WTC11 (cell line): ENCODE measurements at regions not wholly inside any gene's neighbourhood (a gene's known extent, or its start where the extent isn't known, plus 50 kb on each side); places are given as distances from the start of the nearest gene placed in this dataset.

ENCODE experiments used
- ATAC-seq: fragments of 200-7000 bp; cut with Tn5 transposase; 2 replicates; pipeline ENCODE4 v1.10.0; 2021; ENCODE audit warnings: mild to moderate bottlenecking, moderate library complexity
- CTCF ChIA-PET: fragments of 300-600 bp; sonication (Branson Sonifier 250); formaldehyde crosslinking; loops from one replicate; lab custom pipeline; 2021; ENCODE audit warnings: antibody characterized with exemption; lab: Charles Lee
- POLR2A ChIA-PET: fragments of 350-600 bp; sonication (Branson Sonifier 250); formaldehyde crosslinking; loops from one replicate; lab custom pipeline; 2021; ENCODE audit warnings: antibody characterized with exemption; lab: Charles Lee
- DNase-seq: peaks from one replicate; pipeline ENCODE4 v3.0.0; 2021; ENCODE audit warnings: low spot score
- H3K27ac Mint-ChIP-seq: 2 replicates; pipeline ENCODE4 v1.8.0; 2021; ENCODE audit warnings: mixed read lengths
- H3K27me3 Mint-ChIP-seq: 2 replicates; pipeline ENCODE4 v1.8.0; 2021; ENCODE audit warnings: low read depth, mild to moderate bottlenecking, moderate library complexity, mixed read lengths
- H3K36me3 Mint-ChIP-seq: 2 replicates; pipeline ENCODE4 v1.8.0; 2021; ENCODE audit warnings: mixed read lengths
- H3K4me1 Mint-ChIP-seq: 2 replicates; pipeline ENCODE4 v1.8.0; 2022; ENCODE audit warnings: mixed read lengths
- H3K4me3 Mint-ChIP-seq: 2 replicates; pipeline ENCODE4 v1.8.0; 2021; ENCODE audit warnings: mild to moderate bottlenecking, moderate library complexity, mixed read lengths
- H3K9me3 Mint-ChIP-seq: 2 replicates; pipeline ENCODE4 v1.8.0; 2021; ENCODE audit warnings: mixed read lengths
- ATF1 ChIP-seq: sonication (generic); formaldehyde crosslinking; IDR thresholded peaks from 2 replicates; pipeline ENCODE4 v1.8.1; 2023; ENCODE audit warnings: mild to moderate bottlenecking, moderate library complexity, missing genetic modification reagents
- CREM ChIP-seq: sonication (generic); formaldehyde crosslinking; IDR thresholded peaks from 2 replicates; pipeline ENCODE4 v1.8.1; 2022; ENCODE audit warnings: mild to moderate bottlenecking, missing genetic modification reagents, moderate library complexity
- EMX1 ChIP-seq: fragments of 250-450 bp; sonication (Bioruptor Pico); IDR thresholded peaks from 2 replicates; pipeline ENCODE4 v1.8.0; 2021; ENCODE audit warnings: mild to moderate bottlenecking
- FOXP1 ChIP-seq: sonication (generic); formaldehyde crosslinking; IDR thresholded peaks from 2 replicates; pipeline ENCODE4 v1.8.0; 2022; ENCODE audit warnings: missing genetic modification reagents, mild to moderate bottlenecking, moderate library complexity, borderline replicate concordance
- GRHL2 ChIP-seq: fragments of 250-450 bp; sonication (Bioruptor Pico); IDR thresholded peaks from 2 replicates; pipeline ENCODE4 v1.8.0; 2022; ENCODE audit warnings: mild to moderate bottlenecking, moderate library complexity; ENCODE audit not compliant: insufficient replicate concordance, severe bottlenecking
- HMGA2 ChIP-seq: fragments of 250-450 bp; sonication (Bioruptor Pico); IDR thresholded peaks from 2 replicates; pipeline ENCODE4 v1.4.0; 2021; ENCODE audit warnings: mild to moderate bottlenecking, moderate library complexity
- IRF2 ChIP-seq: sonication (generic); formaldehyde crosslinking; IDR thresholded peaks from 2 replicates; pipeline ENCODE4 v1.8.0; 2022; ENCODE audit warnings: low read depth, missing genetic modification reagents, borderline replicate concordance
- JUN ChIP-seq: sonication (generic); formaldehyde crosslinking; IDR thresholded peaks from 2 replicates; pipeline ENCODE4 v1.8.0; 2023; ENCODE audit warnings: mild to moderate bottlenecking, missing genetic modification reagents
- OVOL2 ChIP-seq: fragments of 250-450 bp; sonication (Bioruptor Pico); IDR thresholded peaks from 2 replicates; pipeline ENCODE4 v1.9.0; 2021; ENCODE audit warnings: mild to moderate bottlenecking, borderline replicate concordance
- TP53 ChIP-seq: sonication (generic); formaldehyde crosslinking; IDR thresholded peaks from 2 replicates; pipeline ENCODE4 v1.8.1; 2023; ENCODE audit warnings: mild to moderate bottlenecking, missing genetic modification reagents
- ZBTB21 ChIP-seq: sonication (generic); formaldehyde crosslinking; IDR thresholded peaks from 2 replicates; pipeline ENCODE4 v1.8.1; 2023; ENCODE audit warnings: mild to moderate bottlenecking, missing genetic modification reagents, borderline replicate concordance
- ZNF138 ChIP-seq: sonication (generic); formaldehyde crosslinking; conservative IDR thresholded peaks from 2 replicates; pipeline ENCODE4 v1.8.1; 2022; ENCODE audit warnings: mild to moderate bottlenecking, moderate library complexity, missing genetic modification reagents
- ZNF317 ChIP-seq: sonication (generic); formaldehyde crosslinking; IDR thresholded peaks from 2 replicates; pipeline ENCODE4 v1.8.1; 2023; ENCODE audit warnings: low read depth, mild to moderate bottlenecking, moderate library complexity, missing genetic modification reagents, borderline replicate concordance
- TF ChIP-seq, protein P1 (sequence below): sonication (generic); formaldehyde crosslinking; conservative IDR thresholded peaks from 2 replicates; pipeline ENCODE4 v1.8.1; 2023; ENCODE audit warnings: mild to moderate bottlenecking, low read depth, missing genetic modification reagents, moderate library complexity
- TF ChIP-seq, protein P2 (sequence below): fragments of 250-450 bp; sonication (Bioruptor Pico); IDR thresholded peaks from 2 replicates; pipeline ENCODE4 v1.9.0; 2021; ENCODE audit warnings: moderate library complexity, mild to moderate bottlenecking, inconsistent platforms, borderline replicate concordance
- TF ChIP-seq, protein P3 (sequence below): sonication (generic); formaldehyde crosslinking; IDR thresholded peaks from 2 replicates; pipeline ENCODE4 v1.8.0; 2022; ENCODE audit warnings: mild to moderate bottlenecking, missing genetic modification reagents
- TF ChIP-seq, protein P4 (sequence below): fragments of 250-450 bp; sonication (Bioruptor Pico); IDR thresholded peaks from 2 replicates; pipeline ENCODE4 v1.8.0; 2021; ENCODE audit warnings: mild to moderate bottlenecking
- TF ChIP-seq, protein P5 (sequence below): sonication (generic); formaldehyde crosslinking; IDR thresholded peaks from 2 replicates; pipeline ENCODE4 v1.8.1; 2023; ENCODE audit warnings: mild to moderate bottlenecking, missing genetic modification reagents, moderate library complexity
- TF ChIP-seq, protein P6 (sequence below): sonication (generic); formaldehyde crosslinking; IDR thresholded peaks from 2 replicates; pipeline ENCODE4 v1.8.0; 2022; ENCODE audit warnings: missing genetic modification reagents
- TF ChIP-seq, protein P7 (sequence below): sonication (generic); formaldehyde crosslinking; IDR thresholded peaks from 2 replicates; pipeline ENCODE4 v1.8.1; 2023; ENCODE audit warnings: mild to moderate bottlenecking, missing genetic modification reagents

DNA sequence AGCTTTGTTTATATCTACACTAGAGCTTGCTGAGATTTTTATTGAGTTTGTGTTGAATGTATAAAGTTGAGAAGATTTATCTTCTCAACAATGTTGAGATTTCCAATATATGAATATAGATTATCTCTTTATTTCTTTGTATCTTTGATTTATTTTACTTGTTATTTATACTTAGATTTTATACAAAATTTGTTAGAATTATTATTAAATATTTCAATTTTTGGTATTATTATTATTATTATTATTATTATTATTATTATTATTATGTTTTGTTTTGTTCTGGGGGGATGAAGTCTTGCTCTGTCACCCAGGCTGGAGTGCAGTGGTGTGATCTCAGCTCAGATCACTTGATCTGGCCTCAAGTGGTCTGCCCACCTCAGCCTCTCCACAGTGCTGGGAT, 322.5 kb downstream of the PPARGC1A start:
- DNase-seq (no peak), ATAC-seq (no peak)
- Mint-ChIP-seq H3K4me1 (peaks cover 19% of the 10 kb centered on the region), H3K4me3 (no peak overlapping the region), H3K27ac (no peak overlapping the region), H3K36me3 (peaks cover 4% of the 10 kb centered on the region), H3K27me3 (no peaks in the 10 kb centered on the region; the same call in 1 of the 2 replicates), H3K9me3 (peaks cover 16% of the 10 kb centered on the region)
- CTCF ChIA-PET, result no interaction called here
- POLR2A ChIA-PET, result no interaction called here
- TF ChIP-seq HMGA2 (CRISPR knock-in tag), result peak; percentile 92
- TF ChIP-seq, protein P1, sequence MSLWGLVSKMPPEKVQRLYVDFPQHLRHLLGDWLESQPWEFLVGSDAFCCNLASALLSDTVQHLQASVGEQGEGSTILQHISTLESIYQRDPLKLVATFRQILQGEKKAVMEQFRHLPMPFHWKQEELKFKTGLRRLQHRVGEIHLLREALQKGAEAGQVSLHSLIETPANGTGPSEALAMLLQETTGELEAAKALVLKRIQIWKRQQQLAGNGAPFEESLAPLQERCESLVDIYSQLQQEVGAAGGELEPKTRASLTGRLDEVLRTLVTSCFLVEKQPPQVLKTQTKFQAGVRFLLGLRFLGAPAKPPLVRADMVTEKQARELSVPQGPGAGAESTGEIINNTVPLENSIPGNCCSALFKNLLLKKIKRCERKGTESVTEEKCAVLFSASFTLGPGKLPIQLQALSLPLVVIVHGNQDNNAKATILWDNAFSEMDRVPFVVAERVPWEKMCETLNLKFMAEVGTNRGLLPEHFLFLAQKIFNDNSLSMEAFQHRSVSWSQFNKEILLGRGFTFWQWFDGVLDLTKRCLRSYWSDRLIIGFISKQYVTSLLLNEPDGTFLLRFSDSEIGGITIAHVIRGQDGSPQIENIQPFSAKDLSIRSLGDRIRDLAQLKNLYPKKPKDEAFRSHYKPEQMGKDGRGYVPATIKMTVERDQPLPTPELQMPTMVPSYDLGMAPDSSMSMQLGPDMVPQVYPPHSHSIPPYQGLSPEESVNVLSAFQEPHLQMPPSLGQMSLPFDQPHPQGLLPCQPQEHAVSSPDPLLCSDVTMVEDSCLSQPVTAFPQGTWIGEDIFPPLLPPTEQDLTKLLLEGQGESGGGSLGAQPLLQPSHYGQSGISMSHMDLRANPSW (CRISPR knock-in tag), result no peak

DNA sequence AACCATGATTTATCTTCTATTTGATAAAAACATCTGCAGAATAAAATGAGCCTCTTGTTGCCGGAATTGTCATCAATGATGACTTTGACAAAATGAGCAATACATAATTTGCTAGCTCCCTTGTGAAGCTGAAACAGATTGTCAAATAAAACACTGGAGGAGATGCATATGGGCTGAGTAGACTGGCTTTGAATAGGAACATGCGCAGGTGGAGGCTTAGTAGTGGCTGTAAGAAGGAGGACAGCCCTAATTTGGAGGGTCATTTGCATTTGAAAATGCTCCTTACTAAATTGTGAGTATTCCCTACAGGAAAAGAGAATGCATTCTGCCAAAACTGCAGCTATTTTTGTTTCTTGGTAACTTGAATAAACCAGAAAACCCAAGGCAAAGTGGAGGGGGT, 329.1 kb downstream of the PPARGC1A start:
- ChIA-PET CTCF (no interaction called here), POLR2A (no interaction called here)
- Mint-ChIP-seq H3K9me3 (peaks cover 12% of the 10 kb centered on the region), H3K27me3 (no peaks in the 10 kb centered on the region), H3K36me3 (no peaks in the 10 kb centered on the region; the same call in 1 of the 2 replicates), H3K4me1 (peaks cover 45% of the 10 kb centered on the region), H3K27ac (peak overlapping the region; percentile 68; the same call in 1 of the 2 replicates), H3K4me3 (no peak overlapping the region)
- ATAC-seq (peak; percentile 65), DNase-seq (no peak)
- TF ChIP-seq OVOL2 (CRISPR knock-in tag) (no peak), IRF2 (CRISPR knock-in tag) (no peak), EMX1 (no peak), GRHL2 (CRISPR knock-in tag) (no peak), ZNF138 (CRISPR knock-in tag) (no peak)
- TF ChIP-seq, protein P2, sequence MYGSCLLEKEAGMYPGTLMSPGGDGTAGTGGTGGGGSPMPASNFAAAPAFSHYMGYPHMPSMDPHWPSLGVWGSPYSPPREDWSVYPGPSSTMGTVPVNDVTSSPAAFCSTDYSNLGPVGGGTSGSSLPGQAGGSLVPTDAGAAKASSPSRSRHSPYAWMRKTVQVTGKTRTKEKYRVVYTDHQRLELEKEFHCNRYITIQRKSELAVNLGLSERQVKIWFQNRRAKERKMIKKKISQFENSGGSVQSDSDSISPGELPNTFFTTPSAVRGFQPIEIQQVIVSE (CRISPR knock-in tag), result no peak

DNA sequence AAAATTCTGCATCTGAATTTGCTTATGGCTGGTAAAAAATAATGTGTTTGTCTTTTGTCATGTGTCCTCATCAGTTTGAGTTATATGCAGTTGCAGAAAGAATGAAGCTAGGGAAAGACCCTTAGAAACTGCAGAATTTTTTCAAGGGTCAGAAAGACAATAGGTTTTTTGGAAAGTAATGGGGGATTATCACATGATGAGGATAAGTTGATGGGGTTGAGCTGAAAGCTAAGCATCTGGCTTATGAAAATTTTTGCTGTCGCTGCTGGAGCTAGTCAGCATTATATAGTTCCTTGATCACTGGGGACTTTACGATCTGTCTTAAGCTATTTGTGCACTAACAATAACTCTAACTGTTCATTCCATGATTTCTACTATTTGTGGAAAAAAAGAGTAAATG, 331.7 kb downstream of the PPARGC1A start:
- ATAC-seq (no peak), DNase-seq (no peak)
- H3K27me3 Mint-ChIP-seq, result no peaks in the 10 kb centered on the region
- peaks cover 7% of the 10 kb centered on the region for H3K36me3 Mint-ChIP-seq
- POLR2A ChIA-PET, result no interaction called here
- H3K4me3 Mint-ChIP-seq, result no peak overlapping the region
- H3K4me1 Mint-ChIP-seq, result peaks cover 45% of the 10 kb centered on the region
- no peak overlapping the region for H3K27ac Mint-ChIP-seq
- peaks cover 26% of the 10 kb centered on the region for H3K9me3 Mint-ChIP-seq
- CTCF ChIA-PET, result no interaction called here
- TF ChIP-seq ATF1 (CRISPR knock-in tag), result no peak
- TF ChIP-seq ZNF317 (CRISPR knock-in tag), result no peak
- TF ChIP-seq FOXP1 (CRISPR knock-in tag), result no peak
- TF ChIP-seq, protein P3, sequence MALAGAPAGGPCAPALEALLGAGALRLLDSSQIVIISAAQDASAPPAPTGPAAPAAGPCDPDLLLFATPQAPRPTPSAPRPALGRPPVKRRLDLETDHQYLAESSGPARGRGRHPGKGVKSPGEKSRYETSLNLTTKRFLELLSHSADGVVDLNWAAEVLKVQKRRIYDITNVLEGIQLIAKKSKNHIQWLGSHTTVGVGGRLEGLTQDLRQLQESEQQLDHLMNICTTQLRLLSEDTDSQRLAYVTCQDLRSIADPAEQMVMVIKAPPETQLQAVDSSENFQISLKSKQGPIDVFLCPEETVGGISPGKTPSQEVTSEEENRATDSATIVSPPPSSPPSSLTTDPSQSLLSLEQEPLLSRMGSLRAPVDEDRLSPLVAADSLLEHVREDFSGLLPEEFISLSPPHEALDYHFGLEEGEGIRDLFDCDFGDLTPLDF (CRISPR knock-in tag), result no peak
- TF ChIP-seq, protein P4, sequence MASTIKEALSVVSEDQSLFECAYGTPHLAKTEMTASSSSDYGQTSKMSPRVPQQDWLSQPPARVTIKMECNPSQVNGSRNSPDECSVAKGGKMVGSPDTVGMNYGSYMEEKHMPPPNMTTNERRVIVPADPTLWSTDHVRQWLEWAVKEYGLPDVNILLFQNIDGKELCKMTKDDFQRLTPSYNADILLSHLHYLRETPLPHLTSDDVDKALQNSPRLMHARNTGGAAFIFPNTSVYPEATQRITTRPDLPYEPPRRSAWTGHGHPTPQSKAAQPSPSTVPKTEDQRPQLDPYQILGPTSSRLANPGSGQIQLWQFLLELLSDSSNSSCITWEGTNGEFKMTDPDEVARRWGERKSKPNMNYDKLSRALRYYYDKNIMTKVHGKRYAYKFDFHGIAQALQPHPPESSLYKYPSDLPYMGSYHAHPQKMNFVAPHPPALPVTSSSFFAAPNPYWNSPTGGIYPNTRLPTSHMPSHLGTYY, result no peak
- TF ChIP-seq, protein P5, sequence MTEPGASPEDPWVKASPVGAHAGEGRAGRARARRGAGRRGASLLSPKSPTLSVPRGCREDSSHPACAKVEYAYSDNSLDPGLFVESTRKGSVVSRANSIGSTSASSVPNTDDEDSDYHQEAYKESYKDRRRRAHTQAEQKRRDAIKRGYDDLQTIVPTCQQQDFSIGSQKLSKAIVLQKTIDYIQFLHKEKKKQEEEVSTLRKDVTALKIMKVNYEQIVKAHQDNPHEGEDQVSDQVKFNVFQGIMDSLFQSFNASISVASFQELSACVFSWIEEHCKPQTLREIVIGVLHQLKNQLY (CRISPR knock-in tag), result no peak
- TF ChIP-seq ZBTB21 (CRISPR knock-in tag), result no peak
- TF ChIP-seq JUN (CRISPR knock-in tag), result no peak
- TF ChIP-seq, protein P6, sequence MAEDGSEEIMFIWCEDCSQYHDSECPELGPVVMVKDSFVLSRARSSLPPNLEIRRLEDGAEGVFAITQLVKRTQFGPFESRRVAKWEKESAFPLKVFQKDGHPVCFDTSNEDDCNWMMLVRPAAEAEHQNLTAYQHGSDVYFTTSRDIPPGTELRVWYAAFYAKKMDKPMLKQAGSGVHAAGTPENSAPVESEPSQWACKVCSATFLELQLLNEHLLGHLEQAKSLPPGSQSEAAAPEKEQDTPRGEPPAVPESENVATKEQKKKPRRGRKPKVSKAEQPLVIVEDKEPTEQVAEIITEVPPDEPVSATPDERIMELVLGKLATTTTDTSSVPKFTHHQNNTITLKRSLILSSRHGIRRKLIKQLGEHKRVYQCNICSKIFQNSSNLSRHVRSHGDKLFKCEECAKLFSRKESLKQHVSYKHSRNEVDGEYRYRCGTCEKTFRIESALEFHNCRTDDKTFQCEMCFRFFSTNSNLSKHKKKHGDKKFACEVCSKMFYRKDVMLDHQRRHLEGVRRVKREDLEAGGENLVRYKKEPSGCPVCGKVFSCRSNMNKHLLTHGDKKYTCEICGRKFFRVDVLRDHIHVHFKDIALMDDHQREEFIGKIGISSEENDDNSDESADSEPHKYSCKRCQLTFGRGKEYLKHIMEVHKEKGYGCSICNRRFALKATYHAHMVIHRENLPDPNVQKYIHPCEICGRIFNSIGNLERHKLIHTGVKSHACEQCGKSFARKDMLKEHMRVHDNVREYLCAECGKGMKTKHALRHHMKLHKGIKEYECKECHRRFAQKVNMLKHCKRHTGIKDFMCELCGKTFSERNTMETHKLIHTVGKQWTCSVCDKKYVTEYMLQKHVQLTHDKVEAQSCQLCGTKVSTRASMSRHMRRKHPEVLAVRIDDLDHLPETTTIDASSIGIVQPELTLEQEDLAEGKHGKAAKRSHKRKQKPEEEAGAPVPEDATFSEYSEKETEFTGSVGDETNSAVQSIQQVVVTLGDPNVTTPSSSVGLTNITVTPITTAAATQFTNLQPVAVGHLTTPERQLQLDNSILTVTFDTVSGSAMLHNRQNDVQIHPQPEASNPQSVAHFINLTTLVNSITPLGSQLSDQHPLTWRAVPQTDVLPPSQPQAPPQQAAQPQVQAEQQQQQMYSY (CRISPR knock-in tag), result no peak
- no peak for TF ChIP-seq TP53 (CRISPR knock-in tag)
- TF ChIP-seq, protein P7, sequence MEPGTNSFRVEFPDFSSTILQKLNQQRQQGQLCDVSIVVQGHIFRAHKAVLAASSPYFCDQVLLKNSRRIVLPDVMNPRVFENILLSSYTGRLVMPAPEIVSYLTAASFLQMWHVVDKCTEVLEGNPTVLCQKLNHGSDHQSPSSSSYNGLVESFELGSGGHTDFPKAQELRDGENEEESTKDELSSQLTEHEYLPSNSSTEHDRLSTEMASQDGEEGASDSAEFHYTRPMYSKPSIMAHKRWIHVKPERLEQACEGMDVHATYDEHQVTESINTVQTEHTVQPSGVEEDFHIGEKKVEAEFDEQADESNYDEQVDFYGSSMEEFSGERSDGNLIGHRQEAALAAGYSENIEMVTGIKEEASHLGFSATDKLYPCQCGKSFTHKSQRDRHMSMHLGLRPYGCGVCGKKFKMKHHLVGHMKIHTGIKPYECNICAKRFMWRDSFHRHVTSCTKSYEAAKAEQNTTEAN, result no peak
- TF ChIP-seq CREM (CRISPR knock-in tag), result no peak
